Ectodermal cell (in vitro differentiated cells): ENCODE measurements at regions not wholly inside any gene's neighbourhood (a gene's known extent, or its start where the extent isn't known, plus 50 kb on each side); places are given as distances from the start of the nearest gene placed in this dataset.

Source experiments
- H3K27ac ChIP-seq: 2 replicates; pipeline ENCODE4 v1.7.0; 2013; ENCODE audit warnings: mild to moderate bottlenecking, low read depth, low read length; ENCODE audit not compliant: insufficient read depth, poor library complexity, severe bottlenecking
- H3K27me3 ChIP-seq: 2 replicates; pipeline ENCODE4 v1.7.0; 2013; ENCODE audit warnings: mild to moderate bottlenecking, low read length; ENCODE audit not compliant: insufficient read depth, control insufficient read depth, poor library complexity, severe bottlenecking
- H3K36me3 ChIP-seq: one replicate; pipeline ENCODE4 v1.7.0; 2013; ENCODE audit warnings: low read length; ENCODE audit not compliant: control insufficient read depth, insufficient read depth
- H3K4me1 ChIP-seq: one replicate; pipeline ENCODE4 v1.7.0; 2013; ENCODE audit warnings: low read length; ENCODE audit not compliant: control insufficient read depth, insufficient read depth
- H3K4me3 ChIP-seq: 2 replicates; pipeline ENCODE4 v1.7.0; 2013; ENCODE audit warnings: low read depth, low read length, control low read depth; ENCODE audit not compliant: insufficient read depth
- H3K9me3 ChIP-seq: 2 replicates; pipeline ENCODE4 v1.7.0; 2013; ENCODE audit warnings: mild to moderate bottlenecking, low read length, moderate library complexity; ENCODE audit not compliant: control insufficient read depth
- WGBS, 2 experiments: methylation state at CpG; one replicate each; pipeline ENCODE4 v1.1.7; 2013; ENCODE audit warnings: missing lambda C conversion rate in 2 of 2; 5-methylcytosine and 5-hydroxymethylcytosine counted together

- no peak overlapping the region for H3K27ac ChIP-seq
- no peaks in the 10 kb centered on the region for H3K4me1 ChIP-seq
- H3K27me3 ChIP-seq = no peaks in the 10 kb centered on the region
- H3K36me3 ChIP-seq = no peaks in the 10 kb centered on the region
- H3K4me3 ChIP-seq = no peak overlapping the region
- 93 to 95% methylated on average over 2 of the region's 2 CpGs for WGBS, 2 experiments
- H3K9me3 ChIP-seq = no peaks in the 10 kb centered on the region
Measured at GRCh38 chr5:155974369-155974768, 352.6 kb upstream of the SGCD start.

GRCh38 chr5:155978850-155979249, 348.1 kb upstream of the SGCD start:
- Histone ChIP-seq H3K4me3 (no peak overlapping the region), H3K9me3 (no peaks in the 10 kb centered on the region), H3K36me3 (no peaks in the 10 kb centered on the region), H3K27me3 (no peaks in the 10 kb centered on the region), H3K4me1 (no peaks in the 10 kb centered on the region), H3K27ac (no peak overlapping the region)
- 92 to 95% methylated on average over 3 of the region's 3 CpGs for WGBS, 2 experiments

- Histone ChIP-seq H3K9me3 (no peaks in the 10 kb centered on the region), H3K27me3 (no peaks in the 10 kb centered on the region), H3K4me3 (no peak overlapping the region), H3K27ac (no peak overlapping the region), H3K4me1 (no peaks in the 10 kb centered on the region), H3K36me3 (no peaks in the 10 kb centered on the region)
- 88 to 90% methylated on average over 3 of the region's 3 CpGs for WGBS, 2 experiments
Measured at GRCh38 chr5:155982354-155982753, 344.6 kb upstream of the SGCD start.

- WGBS, 2 experiments = 94 to 96% methylated on average over 3 of the region's 3 CpGs
- Histone ChIP-seq H3K36me3 (no peaks in the 10 kb centered on the region), H3K27me3 (no peaks in the 10 kb centered on the region), H3K4me1 (no peaks in the 10 kb centered on the region), H3K27ac (no peak overlapping the region), H3K4me3 (no peak overlapping the region), H3K9me3 (no peaks in the 10 kb centered on the region)
Measured at GRCh38 chr5:155983954-155984353, 343.0 kb upstream of the SGCD start.

GRCh38 chr5:155987265-155987810, 339.6 kb upstream of the SGCD start:
- Histone ChIP-seq H3K4me3 (no peak overlapping the region), H3K27me3 (no peaks in the 10 kb centered on the region), H3K4me1 (no peaks in the 10 kb centered on the region), H3K36me3 (no peaks in the 10 kb centered on the region), H3K27ac (no peak overlapping the region), H3K9me3 (no peaks in the 10 kb centered on the region)
- 90 to 91% methylated on average over 5 of the region's 5 CpGs for WGBS, 2 experiments

GRCh38 chr5:155989879-155990278, 337.1 kb upstream of the SGCD start:
- H3K27ac ChIP-seq = no peak overlapping the region
- 100% methylated on average over 1 of the region's 1 CpG for WGBS, 2 experiments
- no peaks in the 10 kb centered on the region for H3K4me1 ChIP-seq
- H3K9me3 ChIP-seq = no peaks in the 10 kb centered on the region
- H3K4me3 ChIP-seq = no peak overlapping the region
- H3K36me3 ChIP-seq = no peaks in the 10 kb centered on the region
- H3K27me3 ChIP-seq = no peaks in the 10 kb centered on the region

GRCh38 chr5:155996123-155996522, 330.8 kb upstream of the SGCD start:
- Histone ChIP-seq H3K36me3 (no peaks in the 10 kb centered on the region), H3K27ac (no peak overlapping the region), H3K27me3 (no peaks in the 10 kb centered on the region), H3K9me3 (no peaks in the 10 kb centered on the region), H3K4me3 (no peak overlapping the region), H3K4me1 (no peaks in the 10 kb centered on the region)
- WGBS, 2 experiments = 72 to 87% methylated on average over 4 to 5 of the region's 5 CpGs

GRCh38 chr5:155998257-155998656, 328.7 kb upstream of the SGCD start:
- Histone ChIP-seq H3K4me3 (no peak overlapping the region), H3K27me3 (no peaks in the 10 kb centered on the region), H3K9me3 (no peaks in the 10 kb centered on the region), H3K4me1 (no peaks in the 10 kb centered on the region), H3K36me3 (no peaks in the 10 kb centered on the region), H3K27ac (no peak overlapping the region)
- 83 to 89% methylated on average over 2 of the region's 2 CpGs for WGBS, 2 experiments

- H3K27ac ChIP-seq = no peak overlapping the region
- 100% methylated on average over 1 of the region's 1 CpG for WGBS, 2 experiments
Measured at GRCh38 chr5:156000115-156000514, 326.8 kb upstream of the SGCD start.

GRCh38 chr5:156004754-156005153, 322.2 kb upstream of the SGCD start:
- H3K36me3 ChIP-seq = no peaks in the 10 kb centered on the region
- H3K27ac ChIP-seq = no peak overlapping the region
- no peaks in the 10 kb centered on the region for H3K27me3 ChIP-seq
- H3K4me1 ChIP-seq = no peaks in the 10 kb centered on the region
- no peak overlapping the region for H3K4me3 ChIP-seq
- H3K9me3 ChIP-seq = no peaks in the 10 kb centered on the region
- 95 to 98% methylated on average over 6 of the region's 6 CpGs for WGBS, 2 experiments

More at GRCh38 chr5:156000115-156000514, 326.8 kb upstream of the SGCD start:
- H3K4me1 ChIP-seq = no peaks in the 10 kb centered on the region
- no peaks in the 10 kb centered on the region for H3K36me3 ChIP-seq
- H3K27me3 ChIP-seq = no peaks in the 10 kb centered on the region
- no peaks in the 10 kb centered on the region for H3K9me3 ChIP-seq
- H3K4me3 ChIP-seq = no peak overlapping the region
